OCI-LY3 (cell line): ENCODE measurements at regions not wholly inside any gene's neighbourhood (a gene's known extent, or its start where the extent isn't known, plus 50 kb on each side); places are given as distances from the start of the nearest gene placed in this dataset.

Source experiments
- H2AFZ ChIP-seq: fragments of 200-600, 300-600 bp; shearing (Covaris generic); 2 replicates; pipeline ENCODE4 v1.6.0; 2014; ENCODE audit warnings: antibody characterized with exemption, low read depth, low read length
- H3K27ac ChIP-seq: fragments of 200-600, 300-600 bp; sonication (generic); 2 replicates; pipeline ENCODE4 v1.5.1; 2014; ENCODE audit warnings: mild to moderate bottlenecking, low read length, moderate library complexity, mixed read lengths
- H3K27me3 ChIP-seq: fragments of 200-600, 300-600 bp; sonication (generic); 2 replicates; pipeline ENCODE4 v1.6.1; 2014; ENCODE audit warnings: low read depth, low read length, mixed read lengths
- H3K36me3 ChIP-seq: fragments of 200-600, 300-600 bp; sonication (generic); replicated peaks from 2 replicates; pipeline ENCODE3; 2014; ENCODE audit warnings: low read depth, low read length, mixed read lengths
- H3K4me1 ChIP-seq: fragments of 300-600, 200-600 bp; sonication (generic); 2 replicates; pipeline ENCODE4 v1.6.1; 2014; ENCODE audit warnings: low read length, mixed read lengths
- H3K4me2 ChIP-seq: fragments of 200-600, 300-600 bp; sonication (generic); 2 replicates; pipeline ENCODE4 v1.6.1; 2014; ENCODE audit warnings: low read length, mixed read lengths
- H3K4me3 ChIP-seq: fragments of 300-600, 200-600 bp; sonication (generic); 2 replicates; pipeline ENCODE4 v1.5.1; 2014; ENCODE audit warnings: antibody characterized with exemption, mild to moderate bottlenecking, low read length, moderate library complexity
- H3K79me2 ChIP-seq: fragments of 300-600, 200-600 bp; shearing (Covaris generic); 2 replicates; pipeline ENCODE4 v1.6.1; 2014; ENCODE audit warnings: mild to moderate bottlenecking, low read length, mixed read lengths
- H3K9ac ChIP-seq: fragments of 300-600, 200-600 bp; shearing (Covaris generic); 2 replicates; pipeline ENCODE4 v1.6.0; 2014; ENCODE audit warnings: mild to moderate bottlenecking, low read length, moderate library complexity
- H3K9me3 ChIP-seq: fragments of 200-600, 300-600 bp; shearing (Covaris generic); 2 replicates; pipeline ENCODE4 v1.6.1; 2014; ENCODE audit warnings: low read length, mixed read lengths; ENCODE audit not compliant: insufficient read depth
- H4K20me1 ChIP-seq: fragments of 200-600, 300-600 bp; sonication (generic); 2 replicates; pipeline ENCODE4 v1.6.1; 2016; ENCODE audit warnings: low read length, mixed read lengths; ENCODE audit not compliant: insufficient read depth
- EZH2phosphoT487 ChIP-seq: fragments of 200-600 bp; shearing (Covaris generic); IDR thresholded peaks from 2 replicates; pipeline ENCODE4 v1.6.1; 2018; ENCODE audit warnings: antibody characterized with exemption, mixed run types, low read depth
- TF ChIP-seq, protein P1 (sequence below): fragments of 200-600, 300-600 bp; sonication (generic); IDR thresholded peaks from 2 replicates; pipeline ENCODE4 v1.5.1; 2014; ENCODE audit warnings: antibody characterized with exemption, low read length, low read depth

DNA sequence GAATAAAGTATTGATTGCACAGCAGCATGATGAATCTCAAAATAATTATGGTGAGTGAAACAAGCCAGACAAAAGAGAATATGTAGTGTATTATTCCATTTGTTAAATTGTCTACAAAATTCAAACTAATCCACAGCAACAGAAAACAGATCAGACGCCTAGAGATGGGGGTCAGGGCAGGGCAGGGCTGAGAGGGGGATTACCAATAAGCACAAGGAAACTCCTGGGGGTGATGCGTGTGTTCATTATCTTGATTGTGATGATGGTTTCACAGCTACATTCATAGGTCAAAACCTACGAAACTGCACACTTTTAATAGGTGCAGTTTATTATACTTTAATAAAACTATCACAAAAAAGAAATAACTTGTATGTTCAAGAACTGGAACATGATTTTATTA is 132.7 kb upstream of the CDK6 start:
- TF ChIP-seq EZH2phosphoT487 = no peak
- TF ChIP-seq, protein P1, sequence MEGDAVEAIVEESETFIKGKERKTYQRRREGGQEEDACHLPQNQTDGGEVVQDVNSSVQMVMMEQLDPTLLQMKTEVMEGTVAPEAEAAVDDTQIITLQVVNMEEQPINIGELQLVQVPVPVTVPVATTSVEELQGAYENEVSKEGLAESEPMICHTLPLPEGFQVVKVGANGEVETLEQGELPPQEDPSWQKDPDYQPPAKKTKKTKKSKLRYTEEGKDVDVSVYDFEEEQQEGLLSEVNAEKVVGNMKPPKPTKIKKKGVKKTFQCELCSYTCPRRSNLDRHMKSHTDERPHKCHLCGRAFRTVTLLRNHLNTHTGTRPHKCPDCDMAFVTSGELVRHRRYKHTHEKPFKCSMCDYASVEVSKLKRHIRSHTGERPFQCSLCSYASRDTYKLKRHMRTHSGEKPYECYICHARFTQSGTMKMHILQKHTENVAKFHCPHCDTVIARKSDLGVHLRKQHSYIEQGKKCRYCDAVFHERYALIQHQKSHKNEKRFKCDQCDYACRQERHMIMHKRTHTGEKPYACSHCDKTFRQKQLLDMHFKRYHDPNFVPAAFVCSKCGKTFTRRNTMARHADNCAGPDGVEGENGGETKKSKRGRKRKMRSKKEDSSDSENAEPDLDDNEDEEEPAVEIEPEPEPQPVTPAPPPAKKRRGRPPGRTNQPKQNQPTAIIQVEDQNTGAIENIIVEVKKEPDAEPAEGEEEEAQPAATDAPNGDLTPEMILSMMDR = no peak
- no peak overlapping the region for H3K27ac ChIP-seq
- H2AFZ ChIP-seq = no peak overlapping the region
- no peak overlapping the region for H3K4me3 ChIP-seq
- H3K9ac ChIP-seq = no peak overlapping the region
- no peaks in the 10 kb centered on the region for H4K20me1 ChIP-seq
- no peaks in the 10 kb centered on the region for H3K36me3 ChIP-seq
- H3K27me3 ChIP-seq = no peaks in the 10 kb centered on the region
- no peak overlapping the region for H3K4me2 ChIP-seq
- no peaks in the 10 kb centered on the region for H3K9me3 ChIP-seq
- no peaks in the 10 kb centered on the region for H3K79me2 ChIP-seq
- peaks cover 21% of the 10 kb centered on the region for H3K4me1 ChIP-seq

DNA sequence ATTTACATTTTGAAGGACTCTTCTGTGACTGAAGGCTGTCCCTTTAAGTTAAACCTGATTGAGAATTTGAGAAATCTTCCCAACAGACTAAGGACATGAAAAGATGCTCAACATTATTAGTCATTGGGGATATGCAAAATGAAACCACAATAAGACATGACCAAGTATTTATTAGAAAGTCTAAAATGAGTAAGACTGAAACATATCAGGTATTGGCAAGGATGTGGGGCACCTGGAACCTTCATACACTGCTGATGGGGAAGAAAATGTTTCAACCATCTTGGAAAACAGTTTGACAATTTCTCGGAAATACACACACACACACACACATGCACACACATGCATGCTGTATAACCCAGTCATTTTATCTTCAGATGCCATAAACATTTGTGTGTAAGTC is 132.1 kb upstream of the CDK6 start:
- Histone ChIP-seq H3K4me2 (peak overlapping the region; percentile 21; the same call in 1 of the 2 replicates), H3K9me3 (no peaks in the 10 kb centered on the region), H3K79me2 (no peaks in the 10 kb centered on the region), H2AFZ (no peak overlapping the region), H3K9ac (no peak overlapping the region), H3K4me1 (peaks cover 21% of the 10 kb centered on the region), H3K36me3 (no peaks in the 10 kb centered on the region), H3K4me3 (no peak overlapping the region), H4K20me1 (no peaks in the 10 kb centered on the region), H3K27me3 (no peaks in the 10 kb centered on the region), H3K27ac (no peak overlapping the region)
- TF ChIP-seq, protein P1 = no peak
- no peak for TF ChIP-seq EZH2phosphoT487

DNA sequence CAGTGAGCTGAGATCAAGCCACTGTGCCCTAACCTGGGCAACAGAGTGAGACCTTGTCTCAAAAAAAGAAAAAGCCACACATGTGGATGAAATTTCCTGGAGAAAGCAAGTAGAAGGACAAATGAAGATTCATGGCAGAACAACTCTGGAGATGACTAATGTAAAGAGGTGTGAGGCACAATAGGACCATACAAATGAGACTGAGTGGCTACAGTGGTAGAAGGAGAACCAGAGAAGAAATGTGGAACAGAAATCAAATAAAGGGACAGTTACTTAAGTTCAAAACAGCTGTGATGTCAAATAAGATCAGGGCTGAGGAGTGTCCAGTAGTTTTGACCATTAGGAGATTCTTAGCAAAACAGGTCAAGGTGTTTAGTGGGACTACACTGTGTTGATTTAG is 130.9 kb upstream of the CDK6 start:
- H3K9me3 ChIP-seq = no peaks in the 10 kb centered on the region
- no peak overlapping the region for H3K4me3 ChIP-seq
- H3K4me2 ChIP-seq = no peak overlapping the region
- no peak overlapping the region for H3K9ac ChIP-seq
- no peaks in the 10 kb centered on the region for H4K20me1 ChIP-seq
- no peaks in the 10 kb centered on the region for H3K36me3 ChIP-seq
- no peak overlapping the region for H3K27ac ChIP-seq
- H3K27me3 ChIP-seq = no peaks in the 10 kb centered on the region
- no peak overlapping the region for H2AFZ ChIP-seq
- no peaks in the 10 kb centered on the region for H3K79me2 ChIP-seq
- H3K4me1 ChIP-seq = peaks cover 21% of the 10 kb centered on the region
- TF ChIP-seq, protein P1 = no peak
- no peak for TF ChIP-seq EZH2phosphoT487

DNA sequence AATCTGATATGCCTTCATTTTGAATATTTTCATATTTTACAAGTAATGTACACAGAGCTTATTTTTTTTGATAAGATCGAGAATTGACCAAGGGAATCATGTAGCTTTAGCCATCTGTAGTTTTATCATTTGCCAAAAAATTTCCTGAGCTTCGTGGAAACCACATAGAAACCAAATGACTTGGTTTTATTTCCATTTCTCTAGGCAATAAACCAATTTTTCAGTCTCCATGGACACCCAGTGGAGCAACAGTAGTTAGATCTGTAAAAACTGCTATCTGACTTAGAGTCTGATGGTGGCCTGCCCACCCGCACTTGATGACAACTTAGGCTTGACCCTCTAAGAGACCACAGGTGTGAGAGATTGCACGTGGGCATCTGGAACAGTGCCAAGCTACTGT is 127.8 kb upstream of the CDK6 start:
- Histone ChIP-seq H3K9ac (no peak overlapping the region), H3K36me3 (no peaks in the 10 kb centered on the region), H4K20me1 (no peaks in the 10 kb centered on the region), H3K27me3 (no peaks in the 10 kb centered on the region), H3K9me3 (no peaks in the 10 kb centered on the region), H3K27ac (no peak overlapping the region), H3K79me2 (no peaks in the 10 kb centered on the region), H3K4me2 (no peak overlapping the region), H3K4me3 (no peak overlapping the region), H3K4me1 (peaks cover 21% of the 10 kb centered on the region), H2AFZ (no peak overlapping the region)
- TF ChIP-seq, protein P1 = no peak
- no peak for TF ChIP-seq EZH2phosphoT487
